NCI-H1436 treated with DMSO at 0.1 percent for 48 hours (cell line): ENCODE measurements at regions not wholly inside any gene's neighbourhood (a gene's known extent, or its start where the extent isn't known, plus 50 kb on each side); places are given as distances from the start of the nearest gene placed in this dataset.
"Not testable (repeated sequence)": the region's sequence is repeated elsewhere in the genome, so short reads cannot be mapped to it uniquely, and the experiment has no call there.

Source experiments
- DNase-seq: peaks from one replicate; lab custom pipeline; 2025; lab: John Stamatoyannopoulos, UW

GRCh38 chr2:78145395-78145996 lies 623.3 kb upstream of the LRRTM4 start:
- DNase-seq, result no peak

- DNase-seq, result no peak
These were observed 624.0 kb upstream of the LRRTM4 start for GRCh38 chr2:78145997-78146722.

- DNase-seq, result no peak
These were observed 625.3 kb upstream of the LRRTM4 start for GRCh38 chr2:78147466-78147865.

GRCh38 chr2:78154586-78154985 lies 632.4 kb upstream of the LRRTM4 start:
- DNase-seq, result no peak

- no peak for DNase-seq
These were observed 640.0 kb upstream of the LRRTM4 start for GRCh38 chr2:78162202-78162601.

- DNase-seq, result not testable (repeated sequence)
These were observed 650.0 kb upstream of the LRRTM4 start for GRCh38 chr2:78172157-78172556.

- DNase-seq, result no peak
These were observed 653.5 kb upstream of the LRRTM4 start for GRCh38 chr2:78175645-78176044.

- DNase-seq, result no peak
These were observed 678.9 kb upstream of the LRRTM4 start for GRCh38 chr2:78201064-78201575.

- no peak for DNase-seq
These were observed 680.2 kb upstream of the LRRTM4 start for GRCh38 chr2:78202366-78202765.

- no peak for DNase-seq
These were observed 681.0 kb upstream of the LRRTM4 start for GRCh38 chr2:78202986-78203670.

GRCh38 chr2:78218066-78218465 lies 695.9 kb upstream of the LRRTM4 start:
- no peak for DNase-seq

- DNase-seq, result no peak
These were observed 715.5 kb upstream of the LRRTM4 start for GRCh38 chr2:78237704-78238103.

GRCh38 chr2:78245394-78246135 lies 723.4 kb upstream of the LRRTM4 start:
- DNase-seq, result no peak

- DNase-seq, result no peak
These were observed 729.5 kb upstream of the LRRTM4 start for GRCh38 chr2:78251708-78252107.

- DNase-seq, result no peak
These were observed 738.7 kb upstream of the LRRTM4 start for GRCh38 chr2:78260861-78261260.

- DNase-seq, result no peak
These were observed 739.3 kb upstream of the LRRTM4 start for GRCh38 chr2:78261454-78261853.

- not testable (repeated sequence) for DNase-seq
These were observed 739.9 kb upstream of the LRRTM4 start for GRCh38 chr2:78262089-78262488.

GRCh38 chr2:78262713-78263375 lies 740.7 kb upstream of the LRRTM4 start:
- no peak for DNase-seq

- DNase-seq, result no peak
These were observed 741.4 kb upstream of the LRRTM4 start for GRCh38 chr2:78263571-78263970.

GRCh38 chr2:78264130-78264529 lies 742.0 kb upstream of the LRRTM4 start:
- DNase-seq, result no peak

- no peak for DNase-seq
These were observed 744.3 kb upstream of the REG3G start for GRCh38 chr2:78281164-78281563.
